ENCODE measurements at regions not wholly inside any gene's neighbourhood (a gene's known extent, or its start where the extent isn't known, plus 50 kb on each side); places are given as distances from the start of the nearest gene placed in this dataset.
A peak's percentile ranks its signal among the peaks of the same experiment; 100 is the strongest.

DNA sequence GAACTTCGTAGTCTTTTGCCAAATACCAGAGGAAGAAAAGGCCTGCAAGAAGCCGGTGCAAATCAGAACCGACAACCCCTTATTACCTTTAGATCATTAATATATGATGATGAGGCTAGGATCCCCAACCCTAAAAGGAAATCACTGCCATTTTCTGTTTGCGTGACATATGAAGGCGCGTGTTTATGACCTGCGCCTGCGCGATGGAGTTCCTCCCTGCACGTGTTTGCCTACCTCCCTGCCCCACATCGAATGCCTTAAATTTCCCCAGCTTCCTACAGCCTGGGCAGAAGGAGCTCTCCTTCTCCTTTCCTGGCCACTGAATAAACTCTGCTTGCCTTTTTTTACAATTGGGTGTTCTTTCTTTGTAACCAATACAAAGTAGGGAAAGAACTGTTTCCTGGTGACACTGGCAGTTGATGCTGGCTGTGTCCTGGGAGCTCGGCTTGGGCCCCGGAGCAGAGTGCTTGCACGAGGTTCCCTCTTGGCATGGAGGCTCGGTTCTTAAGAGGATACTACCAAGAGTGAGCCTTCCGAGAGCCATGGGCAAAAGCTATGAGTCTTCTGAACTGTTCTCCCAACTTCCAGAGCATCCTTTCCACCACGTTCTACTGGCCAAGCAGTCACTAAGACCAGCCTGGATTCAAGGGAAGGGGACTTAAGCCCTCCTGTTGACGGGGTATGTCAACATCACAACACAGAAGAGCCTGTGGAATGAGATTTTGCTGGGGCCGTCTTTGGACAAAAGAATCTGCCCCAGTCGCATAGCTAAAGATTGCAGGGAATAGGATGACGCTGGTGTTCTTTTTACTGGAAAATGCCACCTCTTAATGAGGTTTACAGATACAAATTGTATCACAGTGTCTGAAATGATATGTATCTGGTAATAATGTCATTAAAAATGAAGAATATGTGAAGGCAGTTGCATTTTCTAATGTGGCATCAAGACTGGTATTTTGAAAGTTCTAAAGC, 179.8 kb downstream of the SH3BP4 start:
- in situ Hi-C loops (cut with MboI; ENCODE audit: low pct_unique_long_range_greater_than_20kb in 2 of 9, low sequenced_read_pairs in 9 of 9, unreplicated experiment in 9 of 9) = loop anchor here in 7 of 9 experiments (10.0 to 25.0 kb wide), 4 partner anchors 356 to 613 kb away; partner anchors contain the start of gene AGAP1 (in 1 of the 7)
- H3K4me1 ChIP-seq (replicated peaks in 1 of 2) = peaks cover 0 to 7% of the 10 kb centered on the region in 2 donors
- no peak for ATAC-seq (replicated peaks in 6 of 8)
- H3K27ac ChIP-seq = no peak overlapping the region
- 20 to 100% (median 87%) methylated on average over 1 to 16 of the region's 21 CpGs; no CpG with 5 or more reads in 2 of the 10 experiments for WGBS, 10 experiments
- H3K4me3 ChIP-seq = no peak overlapping the region

DNA sequence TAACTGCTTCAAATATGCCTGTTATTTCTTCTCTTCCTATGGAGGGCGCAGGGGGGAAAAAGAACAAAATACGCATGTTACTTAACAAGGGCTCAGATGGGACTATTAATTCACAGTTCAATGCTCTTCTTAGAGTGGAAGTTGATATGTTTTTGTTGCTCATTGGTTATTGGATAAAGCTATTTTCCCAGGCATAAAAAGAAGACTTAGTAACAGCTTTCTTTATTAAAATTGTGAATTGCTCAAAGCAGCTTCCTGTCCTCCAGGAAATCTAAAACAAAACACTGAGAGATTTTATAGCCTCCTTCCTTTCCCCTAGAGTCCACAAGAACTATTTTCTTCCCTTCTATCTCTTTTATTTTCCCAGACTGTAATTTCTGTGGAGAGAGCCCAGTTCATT, 180.8 kb downstream of the SH3BP4 start:
- in situ Hi-C loops (cut with MboI; ENCODE audit: low pct_unique_long_range_greater_than_20kb in 2 of 9, low sequenced_read_pairs in 9 of 9, unreplicated experiment in 9 of 9) = loop anchor here in 7 of 9 experiments (10.0 to 25.0 kb wide), 4 partner anchors 355 to 612 kb away; partner anchors contain the start of gene AGAP1 (in 1 of the 7)
- 94 to 100% (median 100%) methylated on average over 1 to 2 of the region's 2 CpGs; no CpG with 5 or more reads in 2 of the 10 experiments for WGBS, 10 experiments
- H3K27ac ChIP-seq = no peak overlapping the region
- H3K4me1 ChIP-seq (replicated peaks in 1 of 2) = peaks cover 0 to 3% of the 10 kb centered on the region in 2 donors
- H3K4me3 ChIP-seq = no peak overlapping the region
- ATAC-seq (replicated peaks in 6 of 8) = no peak

DNA sequence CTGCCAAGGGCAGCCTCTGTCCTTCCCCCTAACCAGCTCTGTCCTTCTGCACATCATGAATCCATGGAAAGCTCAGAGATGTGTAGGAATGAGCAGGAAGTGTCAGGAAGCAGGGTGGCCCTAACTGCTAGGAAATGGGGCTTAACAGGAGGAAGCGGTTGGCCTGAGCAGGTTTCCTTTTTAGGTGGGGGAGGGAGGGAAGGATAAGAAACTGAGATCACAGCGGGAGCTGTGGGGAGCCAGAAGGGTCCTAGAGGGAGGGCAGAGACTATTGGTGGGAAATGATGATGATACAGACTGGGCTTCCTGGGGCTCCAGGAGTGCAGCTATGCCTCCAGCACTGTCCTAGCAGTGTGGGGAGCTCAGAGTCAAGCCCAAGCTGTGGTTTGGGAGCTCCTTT, 182.0 kb downstream of the SH3BP4 start:
- in situ Hi-C loops (cut with MboI; ENCODE audit: low pct_unique_long_range_greater_than_20kb in 2 of 9, low sequenced_read_pairs in 9 of 9, unreplicated experiment in 9 of 9) = loop anchor here in 7 of 9 experiments (10.0 to 25.0 kb wide), 4 partner anchors 353 to 611 kb away; partner anchors contain the start of gene AGAP1 (in 1 of the 7)
- WGBS, 10 experiments = no CpG with 5 or more reads among the region's 2 CpGs
- peaks cover 0 to 3% of the 10 kb centered on the region in 2 donors for H3K4me1 ChIP-seq (replicated peaks in 1 of 2)
- no peak overlapping the region for H3K27ac ChIP-seq
- peak in 1 of 8 experiments; percentile 30 for ATAC-seq (replicated peaks in 6 of 8)
- H3K4me3 ChIP-seq = no peak overlapping the region

- in situ Hi-C loops (cut with MboI; ENCODE audit: low pct_unique_long_range_greater_than_20kb in 2 of 9, low sequenced_read_pairs in 9 of 9, unreplicated experiment in 9 of 9) = loop anchor here in 7 of 9 experiments (10.0 to 25.0 kb wide), 4 partner anchors 353 to 610 kb away; partner anchors contain the start of gene AGAP1 (in 1 of the 7)
- H3K4me1 ChIP-seq (replicated peaks in 1 of 2) = peaks cover 0 to 3% of the 10 kb centered on the region in 2 donors
- ATAC-seq (replicated peaks in 6 of 8) = peak in 2 of 8 experiments; percentile 16 to 56
- no peak overlapping the region for H3K4me3 ChIP-seq
- no peak overlapping the region for H3K27ac ChIP-seq
- WGBS, 10 experiments = 59 to 90% (median 79%) methylated on average over 1 to 3 of the region's 3 CpGs; no CpG with 5 or more reads in 3 of the 10 experiments
Measured at GRCh38 chr2:235134420-235134819, 182.6 kb downstream of the SH3BP4 start.

DNA sequence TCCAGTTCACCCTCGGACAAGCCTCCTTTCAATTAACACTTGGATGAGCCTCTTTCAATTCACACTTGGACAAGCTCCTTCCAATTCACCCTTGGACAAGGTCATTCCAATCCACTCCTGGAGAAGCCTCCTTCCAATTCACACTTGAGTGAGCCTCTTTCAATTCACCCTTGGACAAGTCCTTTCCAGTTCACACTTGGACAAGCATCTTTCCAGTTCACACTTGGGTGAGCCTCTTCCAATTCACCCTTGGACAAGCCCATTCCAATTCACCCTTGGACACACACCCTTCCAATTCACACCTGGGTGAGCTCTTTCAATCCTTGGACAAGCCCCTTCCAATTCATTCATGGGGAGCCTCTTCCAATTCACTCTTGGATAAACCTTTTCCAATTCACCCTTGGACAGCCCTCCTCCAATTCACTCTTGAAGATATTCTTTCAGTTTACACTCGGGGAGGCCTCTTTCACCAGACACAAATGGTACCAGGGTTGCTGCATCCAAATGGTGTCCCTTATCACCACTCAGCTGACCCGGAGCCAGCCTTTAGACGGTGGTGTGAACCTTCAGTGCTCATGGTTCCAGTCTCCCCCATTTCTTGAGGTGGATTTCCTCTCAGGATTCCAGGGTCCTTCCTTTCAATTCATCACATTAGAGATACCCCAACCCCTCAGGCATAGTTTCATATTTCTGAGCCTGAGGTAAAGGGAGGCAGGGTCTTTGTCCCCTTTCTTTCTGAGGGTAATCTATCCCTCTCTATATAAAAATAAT, 183.6 kb downstream of the SH3BP4 start:
- in situ Hi-C loops (cut with MboI; ENCODE audit: low pct_unique_long_range_greater_than_20kb in 2 of 9, low sequenced_read_pairs in 9 of 9, unreplicated experiment in 9 of 9) = loop anchor here in 7 of 9 experiments (10.0 to 25.0 kb wide), 4 partner anchors 352 to 609 kb away; partner anchors contain the start of gene AGAP1 (in 1 of the 7)
- Histone ChIP-seq H3K4me3 (no peak overlapping the region), H3K27ac (no peak overlapping the region), H3K4me1 (replicated peaks in 1 of 2) (peaks cover 0 to 3% of the 10 kb centered on the region in 2 donors)
- no peak for ATAC-seq (replicated peaks in 6 of 8)
- 0 to 100% (median 80%) methylated on average over 1 to 3 of the region's 4 CpGs; no CpG with 5 or more reads in 1 of the 10 experiments for WGBS, 10 experiments

- Histone ChIP-seq H3K27ac (no peak overlapping the region), H3K4me3 (no peak overlapping the region), H3K4me1 (replicated peaks in 1 of 2) (peaks cover 0 to 3% of the 10 kb centered on the region in 2 donors)
- in situ Hi-C loops (cut with MboI; ENCODE audit: low pct_unique_long_range_greater_than_20kb in 2 of 9, low sequenced_read_pairs in 9 of 9, unreplicated experiment in 9 of 9) = loop anchor here in 7 of 9 experiments (10.0 to 25.0 kb wide), 4 partner anchors 351 to 609 kb away; partner anchors contain the start of gene AGAP1 (in 1 of the 7)
- 17 to 100% (median 50%) methylated on average over 1 to 8 of the region's 19 CpGs; no CpG with 5 or more reads in 1 of the 10 experiments for WGBS, 10 experiments
- ATAC-seq (replicated peaks in 6 of 8) = peak; percentile 56 to 100 (median 75)
Measured at GRCh38 chr2:235135990-235136561, 184.3 kb downstream of the SH3BP4 start.

DNA sequence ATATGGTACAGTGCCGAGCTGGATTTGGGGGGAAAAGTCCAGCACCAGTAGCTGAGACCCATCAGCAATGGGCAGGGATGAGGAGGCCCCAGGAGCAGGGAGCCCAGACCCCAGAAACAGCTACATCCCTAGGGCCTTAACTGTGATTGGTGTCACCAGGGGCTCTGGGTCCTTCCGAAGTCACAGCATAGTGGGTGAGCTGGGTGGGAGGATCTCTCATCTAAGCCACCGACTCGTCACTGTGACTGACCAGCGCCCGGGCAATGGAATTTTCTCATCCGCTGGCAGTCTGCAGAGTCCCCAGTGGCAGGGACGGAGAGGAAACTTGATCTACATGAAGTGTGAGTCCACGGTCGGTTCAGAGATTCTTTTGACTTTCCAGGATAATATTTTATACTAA, 186.5 kb downstream of the SH3BP4 start:
- no peak for ATAC-seq (replicated peaks in 6 of 8)
- in situ Hi-C loops (cut with MboI; ENCODE audit: low pct_unique_long_range_greater_than_20kb in 2 of 9, low sequenced_read_pairs in 9 of 9, unreplicated experiment in 9 of 9) = loop anchor here in 7 of 9 experiments (10.0 to 25.0 kb wide), 4 partner anchors 349 to 606 kb away; partner anchors contain the start of gene AGAP1 (in 1 of the 7)
- 80 to 100% (median 94%) methylated on average over 1 to 8 of the region's 10 CpGs; no CpG with 5 or more reads in 2 of the 10 experiments for whole genome bisulfite sequencing, 10 experiments
- Histone ChIP-seq H3K4me3 (no peak overlapping the region), H3K4me1 (replicated peaks in 1 of 2) (peaks cover 0 to 3% of the 10 kb centered on the region in 2 donors), H3K27ac (no peak overlapping the region)

DNA sequence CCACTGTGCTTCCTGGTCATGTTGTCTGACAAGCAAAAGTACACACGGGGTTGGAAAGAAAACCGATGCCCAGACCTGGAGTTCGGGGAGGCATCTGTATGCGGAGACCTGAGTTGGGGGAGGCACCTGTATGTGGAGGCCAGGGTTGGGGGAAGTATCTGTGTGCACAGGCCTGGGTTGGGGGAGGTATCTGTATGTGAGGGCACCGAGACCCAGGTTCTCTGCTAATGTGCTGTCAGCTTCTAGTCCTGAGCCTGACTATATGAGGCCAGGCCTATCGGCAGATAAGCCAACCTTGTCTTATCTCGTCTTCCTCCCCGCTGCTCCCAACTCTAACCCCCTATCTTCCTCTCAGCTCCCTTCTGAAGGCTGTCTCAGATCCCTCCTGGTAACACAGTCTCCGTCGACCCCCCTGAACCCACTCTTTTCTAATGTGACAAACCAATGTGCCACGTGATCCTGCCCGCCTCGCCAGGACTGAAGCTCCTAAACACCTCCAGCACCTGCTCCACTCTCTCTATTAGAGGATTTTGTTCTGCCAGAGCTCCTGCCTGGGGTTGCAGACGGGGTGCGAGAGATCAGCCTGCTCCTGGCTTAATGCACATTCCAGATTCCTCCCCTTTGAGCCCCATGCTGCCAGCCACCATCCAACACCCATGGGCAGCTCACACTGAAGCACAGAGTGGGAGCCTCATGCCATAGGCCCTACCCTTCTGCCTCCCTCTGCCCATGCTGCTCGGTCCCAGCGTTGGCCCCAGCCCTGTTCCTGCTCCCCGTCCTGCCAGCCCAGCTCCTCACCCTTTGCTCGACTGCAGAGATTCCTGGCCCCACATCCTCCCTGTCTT, 188.4 kb downstream of the SH3BP4 start:
- WGBS, 10 experiments = 73 to 100% (median 80%) methylated on average over 1 to 12 of the region's 19 CpGs; no CpG with 5 or more reads in 1 of the 10 experiments
- Histone ChIP-seq H3K27ac (no peak overlapping the region), H3K4me1 (replicated peaks in 1 of 2) (no peaks in the 10 kb centered on the region), H3K4me3 (no peak overlapping the region)
- in situ Hi-C loops (cut with MboI; ENCODE audit: low pct_unique_long_range_greater_than_20kb in 2 of 9, low sequenced_read_pairs in 9 of 9, unreplicated experiment in 9 of 9) = loop anchor here in 7 of 9 experiments (10.0 to 25.0 kb wide), 5 partner anchors 347 to 605 kb away; partner anchors contain the start of gene AGAP1 (in 1 of the 7)
- ATAC-seq (replicated peaks in 6 of 8) = no peak

DNA sequence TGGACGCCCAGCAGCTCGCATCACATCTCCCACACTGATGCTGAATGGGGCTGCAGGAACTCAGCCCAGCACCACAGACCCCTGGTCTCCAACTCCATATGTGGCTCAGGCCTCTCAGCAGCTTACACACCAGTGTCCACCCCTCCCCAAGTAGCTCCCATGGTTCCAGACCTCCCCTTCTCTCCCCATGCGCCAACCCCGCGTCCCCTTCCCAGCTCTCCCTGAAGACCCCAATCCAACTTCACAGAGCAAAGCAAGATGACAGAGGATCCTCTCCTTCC, 188.9 kb downstream of the SH3BP4 start:
- Histone ChIP-seq H3K4me3 (no peak overlapping the region), H3K4me1 (replicated peaks in 1 of 2) (no peaks in the 10 kb centered on the region), H3K27ac (no peak overlapping the region)
- no peak for ATAC-seq (replicated peaks in 6 of 8)
- in situ Hi-C loops (cut with MboI; ENCODE audit: low pct_unique_long_range_greater_than_20kb in 2 of 9, low sequenced_read_pairs in 9 of 9, unreplicated experiment in 9 of 9) = loop anchor here in 7 of 9 experiments (10.0 to 25.0 kb wide), 4 partner anchors 347 to 597 kb away; partner anchors contain the start of gene AGAP1 (in 1 of the 7)
- 80% methylated on average over 1 of the region's 5 CpGs; no CpG with 5 or more reads in 9 of the 10 experiments for WGBS, 10 experiments

DNA sequence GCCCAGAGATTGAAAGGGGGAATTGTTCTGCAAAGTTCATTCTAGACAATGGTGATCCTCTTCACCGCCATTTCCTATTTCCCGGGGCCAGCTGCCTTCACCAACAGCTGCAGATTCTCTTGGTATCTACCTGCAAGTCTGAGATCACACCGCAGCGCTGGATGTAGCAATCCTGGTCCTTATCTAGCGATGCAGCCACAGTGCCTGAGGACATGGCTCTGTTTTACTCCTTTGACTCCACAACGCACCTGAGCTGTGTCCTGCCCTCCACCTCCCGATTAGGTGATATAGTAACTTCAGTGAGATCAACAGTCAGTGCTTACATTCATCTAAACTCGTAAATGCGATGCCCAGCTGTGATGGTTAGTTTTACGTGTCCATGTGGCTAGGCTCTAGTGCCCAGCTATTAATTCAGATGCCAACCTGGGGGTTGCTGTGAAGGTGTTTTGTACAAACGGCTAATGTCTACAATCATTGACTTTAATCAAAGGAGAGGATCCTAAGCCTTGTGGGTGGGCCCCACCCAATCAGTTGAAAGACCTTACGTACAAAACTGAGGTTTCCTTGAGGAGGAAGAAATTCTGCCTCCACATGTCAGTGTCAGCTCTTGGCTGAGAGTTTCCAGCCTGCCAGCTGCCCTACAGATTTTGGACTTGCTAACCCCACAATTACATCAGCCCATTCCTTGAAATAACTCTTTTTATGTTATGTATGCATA, 189.8 kb downstream of the SH3BP4 start:
- Histone ChIP-seq H3K4me3 (no peak overlapping the region), H3K4me1 (replicated peaks in 1 of 2) (no peaks in the 10 kb centered on the region), H3K27ac (no peak overlapping the region)
- no peak for ATAC-seq (replicated peaks in 6 of 8)
- WGBS, 10 experiments = 66 to 97% (median 94%) methylated on average over 4 to 10 of the region's 12 CpGs; no CpG with 5 or more reads in 1 of the 10 experiments
- in situ Hi-C loops (cut with MboI; ENCODE audit: low pct_unique_long_range_greater_than_20kb in 2 of 9, low sequenced_read_pairs in 9 of 9, unreplicated experiment in 9 of 9) = loop anchor here in 7 of 9 experiments (10.0 to 25.0 kb wide), 4 partner anchors 346 to 596 kb away; partner anchors contain the start of gene AGAP1 (in 1 of the 7)

GRCh38 chr2:235142601-235143000, 190.8 kb downstream of the SH3BP4 start:
- Histone ChIP-seq H3K4me1 (replicated peaks in 1 of 2) (no peaks in the 10 kb centered on the region), H3K4me3 (no peak overlapping the region), H3K27ac (no peak overlapping the region)
- WGBS, 10 experiments = 14 to 100% (median 83%) methylated on average over 1 to 4 of the region's 4 CpGs
- peak in 2 of 8 experiments; percentile 57 to 66 for ATAC-seq (replicated peaks in 6 of 8)
- in situ Hi-C loops (cut with MboI; ENCODE audit: low pct_unique_long_range_greater_than_20kb in 2 of 9, low sequenced_read_pairs in 9 of 9, unreplicated experiment in 9 of 9) = loop anchor here in 7 of 9 experiments (10.0 to 25.0 kb wide), 4 partner anchors 345 to 595 kb away; partner anchors contain the start of gene AGAP1 (in 1 of the 7)

All from motor neuron (in vitro differentiated cells).